Spleen (tissue), 11 donors: ENCODE measurements at regions not wholly inside any gene's neighbourhood (a gene's known extent, or its start where the extent isn't known, plus 50 kb on each side); places are given as distances from the start of the nearest gene placed in this dataset.

Experiments
- DNase-seq: peaks from one replicate; pipeline ENCODE4 v3.0.0-alpha.2; 2020
- H3K27ac ChIP-seq, 8 donors: fragments of 200-600 bp; sonication (generic) in 7 of 8; 1 replicate in 4 of 8; 2 replicates in 4 of 8; pipeline versions ENCODE4 v1.5.0 to v1.8.0; 2016 to 2021; ENCODE audit warnings: inconsistent platforms in 4 of 8, mild to moderate bottlenecking in 4 of 8, moderate library complexity in 1 of 8
- H3K27me3 ChIP-seq, 7 donors: fragments of 200-600 bp; sonication (generic) in 6 of 7; replicated peaks in 1 of 7; 1 replicate in 4 of 7; 2 replicates in 3 of 7; pipeline versions ENCODE4 v1.5.0 to v1.8.0; 2016 to 2021; ENCODE audit warnings: inconsistent platforms in 3 of 7, mild to moderate bottlenecking in 1 of 7
- H3K36me3 ChIP-seq, 6 donors: fragments of 200-600 bp; sonication (generic) in 5 of 6; 1 replicate in 4 of 6; 2 replicates in 2 of 6; pipeline versions ENCODE4 v1.5.0 to v1.8.0; 2016 to 2021; ENCODE audit warnings: inconsistent platforms in 2 of 6
- H3K4me1 ChIP-seq, 6 donors: fragments of 200-600 bp; sonication (generic) in 5 of 6; 1 replicate in 3 of 6; 2 replicates in 3 of 6; pipeline versions ENCODE4 v1.5.0 to v1.8.0; 2016 to 2021; ENCODE audit warnings: inconsistent platforms in 3 of 6
- H3K4me3 ChIP-seq, 8 donors: fragments of 200-600 bp; sonication (generic) in 7 of 8; 1 replicate in 4 of 8; 2 replicates in 4 of 8; pipeline versions ENCODE4 v1.5.0 to v1.8.0; 2016 to 2021; ENCODE audit warnings: inconsistent platforms in 4 of 8, mild to moderate bottlenecking in 4 of 8, moderate library complexity in 2 of 8
- H3K9me3 ChIP-seq, 8 donors: fragments of 200-600 bp; sonication (generic) in 7 of 8; 1 replicate in 4 of 8; 2 replicates in 4 of 8; pipeline versions ENCODE4 v1.5.0 to v1.8.0; 2016 to 2021; ENCODE audit warnings: inconsistent platforms in 4 of 8
- POLR2A ChIP-seq, 3 donors: fragments of 450-650 bp; IDR thresholded peaks; one replicate each; pipeline ENCODE4 v1.5.1; 2017; ENCODE audit warnings: antibody characterized with exemption in 3 of 3, mild to moderate bottlenecking in 1 of 3
- POLR2AphosphoS5 ChIP-seq, 3 donors: sonication (generic); formaldehyde crosslinking; IDR thresholded peaks; one replicate each; pipeline ENCODE4 v1.5.1; 2017; ENCODE audit warnings: antibody characterized with exemption in 3 of 3
- WGBS, 5 donors: extraction: QIAGEN DNeasy Blood & Tissue Kit in 3 of 5; methylation state at CpG; one replicate each; pipeline versions ENCODE4 v1.1.5 to v1.1.7; 2013 to 2018; 5-methylcytosine and 5-hydroxymethylcytosine counted together
- intact Hi-C: fragments of 100-400 bp; cut with DNase I; formaldehyde crosslinking; loops from one replicate; pipeline ENCODE4 v1.15.0; 2023; ENCODE audit warnings: low total_unique reads
- TF ChIP-seq, protein P1 (sequence below), 11 experiments: fragments of 200-600 bp in 7 of 11; fragments of 450-650 bp in 4 of 11; sonication (generic) in 4 of 11; IDR thresholded peaks in 8 of 11; conservative IDR thresholded peaks in 3 of 11; 1 replicate in 7 of 11; 2 replicates in 4 of 11; pipeline versions ENCODE4 v1.4.0 to v1.8.0; 2016 to 2021; ENCODE audit warnings: antibody characterized with exemption in 11 of 11, inconsistent platforms in 4 of 11, mild to moderate bottlenecking in 1 of 11
- donor health status: healthy with polysubstance abuse.
- donor health status: DM: no; HTN: no; CAD: no; lungs with moderate emphysema.
- donor health status: DM: no; HTN: no; CAD: no.
- donor health status: Bipolar disorder and iron deficiency.
- donor health status: healthy.
- donor health status: DM: no; HTN: no; CAD: no.
- donor health status: DM: yes; HTN: yes; CAD: no.

DNA sequence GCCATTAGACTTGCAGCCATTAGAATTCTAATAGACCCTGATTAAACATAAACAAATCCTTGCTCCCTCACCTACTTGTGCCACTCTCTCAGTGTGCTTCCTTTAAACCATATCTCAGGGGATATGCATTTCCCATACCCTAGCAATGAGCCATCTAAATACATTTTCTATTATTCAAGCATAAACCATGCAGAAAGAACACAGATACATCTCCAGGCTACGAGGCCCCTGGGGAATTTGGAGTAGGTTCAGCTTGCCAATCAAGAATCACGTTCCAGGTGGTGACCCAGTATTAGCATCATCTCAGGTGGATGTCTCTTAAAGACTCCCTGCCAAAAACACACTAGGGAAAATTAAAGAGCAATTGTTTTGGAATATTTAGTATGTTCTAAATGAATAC is 93.0 kb upstream of the CCL21 start:
- Histone ChIP-seq H3K4me1 (no peaks in the 10 kb centered on the region), H3K4me3 (no peak overlapping the region), H3K36me3 (no peaks in the 10 kb centered on the region), H3K27me3 (peaks cover 0 to 21% (median 6%) of the 10 kb centered on the region in 7 donors), H3K9me3 (peaks cover 0 to 18% (median 13%) of the 10 kb centered on the region in 8 donors), H3K27ac (no peak overlapping the region)
- intact Hi-C loops, result no loop called here
- 47 to 76% (median 59%) methylated on average over 2 of the region's 2 CpGs for WGBS, 5 donors
- TF ChIP-seq, protein P1, sequence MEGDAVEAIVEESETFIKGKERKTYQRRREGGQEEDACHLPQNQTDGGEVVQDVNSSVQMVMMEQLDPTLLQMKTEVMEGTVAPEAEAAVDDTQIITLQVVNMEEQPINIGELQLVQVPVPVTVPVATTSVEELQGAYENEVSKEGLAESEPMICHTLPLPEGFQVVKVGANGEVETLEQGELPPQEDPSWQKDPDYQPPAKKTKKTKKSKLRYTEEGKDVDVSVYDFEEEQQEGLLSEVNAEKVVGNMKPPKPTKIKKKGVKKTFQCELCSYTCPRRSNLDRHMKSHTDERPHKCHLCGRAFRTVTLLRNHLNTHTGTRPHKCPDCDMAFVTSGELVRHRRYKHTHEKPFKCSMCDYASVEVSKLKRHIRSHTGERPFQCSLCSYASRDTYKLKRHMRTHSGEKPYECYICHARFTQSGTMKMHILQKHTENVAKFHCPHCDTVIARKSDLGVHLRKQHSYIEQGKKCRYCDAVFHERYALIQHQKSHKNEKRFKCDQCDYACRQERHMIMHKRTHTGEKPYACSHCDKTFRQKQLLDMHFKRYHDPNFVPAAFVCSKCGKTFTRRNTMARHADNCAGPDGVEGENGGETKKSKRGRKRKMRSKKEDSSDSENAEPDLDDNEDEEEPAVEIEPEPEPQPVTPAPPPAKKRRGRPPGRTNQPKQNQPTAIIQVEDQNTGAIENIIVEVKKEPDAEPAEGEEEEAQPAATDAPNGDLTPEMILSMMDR (IDR thresholded peaks at IDR 0.05 in 8 of 11, conservative IDR thresholded peaks at IDR 0.05 in 3 of 11), result no peak
- TF ChIP-seq POLR2AphosphoS5 (IDR thresholded peaks at IDR 0.05) (no peak), POLR2A (IDR thresholded peaks at IDR 0.05) (no peak)
- no peak for DNase-seq

DNA sequence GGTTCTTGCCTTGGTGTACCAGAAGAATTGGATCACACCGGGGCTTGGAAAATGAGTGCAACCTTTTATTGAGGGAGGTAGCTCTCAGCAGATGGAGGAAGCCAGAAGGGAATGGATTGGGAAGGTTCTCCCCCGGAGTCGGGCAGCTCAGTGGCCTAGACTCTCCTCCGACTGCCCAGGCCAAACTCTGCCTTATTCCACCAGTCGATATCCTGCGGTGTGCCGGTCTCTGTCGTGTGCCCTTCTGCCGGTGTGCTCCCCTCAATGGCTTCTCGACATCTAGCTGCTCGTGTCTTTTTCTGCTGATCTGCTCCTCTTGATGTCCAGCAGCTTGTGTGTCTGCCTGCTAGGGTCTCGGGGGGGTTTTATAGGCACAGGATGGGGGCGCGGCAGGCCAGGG is 87.4 kb upstream of the CCL21 start:
- Histone ChIP-seq H3K27ac (no peak overlapping the region), H3K27me3 (peaks cover 0 to 47% (median 4%) of the 10 kb centered on the region in 7 donors), H3K4me1 (no peaks in the 10 kb centered on the region), H3K9me3 (no peaks in the 10 kb centered on the region), H3K4me3 (no peak overlapping the region), H3K36me3 (no peaks in the 10 kb centered on the region)
- DNase-seq, result no peak
- 80 to 84% (median 83%) methylated on average over 14 of the region's 14 CpGs for WGBS, 5 donors
- TF ChIP-seq POLR2A (IDR thresholded peaks at IDR 0.05) (no peak), POLR2AphosphoS5 (IDR thresholded peaks at IDR 0.05) (no peak)
- TF ChIP-seq, protein P1 (IDR thresholded peaks at IDR 0.05 in 8 of 11, conservative IDR thresholded peaks at IDR 0.05 in 3 of 11), result no peak
- intact Hi-C loops, result no loop called here

DNA sequence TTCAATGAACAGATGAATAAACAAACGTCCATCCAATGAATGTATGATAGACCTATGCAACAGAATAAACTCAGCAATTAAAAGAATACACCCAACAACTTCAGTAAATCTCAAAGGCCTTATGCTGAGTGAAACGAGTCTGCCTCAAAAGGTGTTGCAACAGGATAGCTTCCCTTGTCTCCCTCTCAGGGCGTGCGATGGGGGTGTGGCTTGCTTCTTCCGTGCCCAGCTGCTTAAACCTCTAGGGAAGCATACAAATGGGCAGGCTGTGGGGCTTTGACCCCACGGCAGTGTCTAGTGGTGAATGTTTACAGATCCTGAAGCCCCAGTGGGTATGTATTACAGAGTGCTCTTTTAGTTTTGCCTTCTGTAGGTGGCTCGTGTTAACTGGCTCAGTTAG is 87.0 kb upstream of the CCL21 start:
- no peak for DNase-seq
- intact Hi-C loops, result no loop called here
- 23 to 40% (median 28%) methylated on average over 7 of the region's 7 CpGs for WGBS, 5 donors
- Histone ChIP-seq H3K4me1 (no peaks in the 10 kb centered on the region), H3K4me3 (no peak overlapping the region), H3K9me3 (no peaks in the 10 kb centered on the region), H3K27ac (no peak overlapping the region), H3K27me3 (peaks cover 0 to 50% (median 4%) of the 10 kb centered on the region in 7 donors), H3K36me3 (no peaks in the 10 kb centered on the region)
- TF ChIP-seq, protein P1 (IDR thresholded peaks at IDR 0.05 in 8 of 11, conservative IDR thresholded peaks at IDR 0.05 in 3 of 11), result no peak
- TF ChIP-seq POLR2A (IDR thresholded peaks at IDR 0.05) (no peak), POLR2AphosphoS5 (IDR thresholded peaks at IDR 0.05) (no peak)

DNA sequence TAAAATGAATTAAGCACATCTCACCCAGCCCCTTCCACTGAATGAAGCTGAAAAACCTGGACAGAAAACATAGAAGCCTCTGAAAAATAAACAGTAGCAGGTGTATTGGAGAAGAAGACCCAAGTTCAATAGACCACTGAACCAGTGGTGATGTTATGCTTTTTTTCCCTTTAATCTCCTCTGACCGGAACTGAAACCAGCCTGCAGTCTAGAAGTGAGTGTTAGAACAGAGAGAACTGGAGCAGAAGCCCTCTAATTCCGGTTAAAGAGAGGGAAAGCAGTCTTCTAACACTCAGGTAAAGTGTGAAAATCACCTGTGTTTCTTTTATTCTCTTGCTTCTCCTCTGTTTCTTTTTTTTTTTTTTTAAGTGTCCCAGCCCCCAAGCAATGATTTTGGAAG is 83.5 kb upstream of the CCL21 start:
- no peak for DNase-seq
- Histone ChIP-seq H3K27me3 (peaks cover 0 to 65% (median 4%) of the 10 kb centered on the region in 7 donors), H3K4me3 (no peak overlapping the region), H3K27ac (no peak overlapping the region), H3K4me1 (no peaks in the 10 kb centered on the region), H3K9me3 (no peaks in the 10 kb centered on the region), H3K36me3 (no peaks in the 10 kb centered on the region)
- intact Hi-C loops, result no loop called here
- no peak for TF ChIP-seq POLR2AphosphoS5 (IDR thresholded peaks at IDR 0.05)
- TF ChIP-seq, protein P1 (IDR thresholded peaks at IDR 0.05 in 8 of 11, conservative IDR thresholded peaks at IDR 0.05 in 3 of 11), result no peak
- no peak for TF ChIP-seq POLR2A (IDR thresholded peaks at IDR 0.05)
- 57 to 70% (median 62%) methylated on average over 2 of the region's 2 CpGs for WGBS, 5 donors
